ENCODE measurements at regions not wholly inside any gene's neighbourhood (a gene's known extent, or its start where the extent isn't known, plus 50 kb on each side); places are given as distances from the start of the nearest gene placed in this dataset.

- no peaks in the 10 kb centered on the region for H3F3A ChIP-seq (ENCODE audit: low read length, unreplicated experiment)
- no peak overlapping the region for H2AFZ ChIP-seq (ENCODE audit: low read length)
- DNase-seq (no peak), ATAC-seq (no peak)
- H3K9me2 ChIP-seq (replicated peaks; ENCODE audit: low read length): no peaks in the 10 kb centered on the region
- ChIA-PET POLR2A (ENCODE audit: unreplicated experiment) (no interaction called here), CTCF (no interaction called here)
- no peaks in the 10 kb centered on the region for H3K4me1 ChIP-seq (ENCODE audit: insufficient read depth, low read length)
- no peaks in the 10 kb centered on the region for H3K36me3 ChIP-seq (ENCODE audit: low read depth, low read length)
- no peak overlapping the region for H3K4me3 ChIP-seq (ENCODE audit: low read length)
- BruUV-seq (replicated peaks): no TSS peak
- H3K9me3 ChIP-seq (ENCODE audit: low read length): no peaks in the 10 kb centered on the region
- intact Hi-C loops (cut with micrococcal nuclease): no loop called here
- H3K79me2 ChIP-seq (ENCODE audit: low read length): no peaks in the 10 kb centered on the region
- no peaks in the 10 kb centered on the region for H3K27me3 ChIP-seq (ENCODE audit: low read length)
- H3K4me2 ChIP-seq (ENCODE audit: low read length): no peak overlapping the region
- no peak overlapping the region for H3K27ac ChIP-seq (ENCODE audit: low read length)
- no peaks in the 10 kb centered on the region for H4K20me1 ChIP-seq (ENCODE audit: low read length)
- H3K9ac ChIP-seq (ENCODE audit: low read length): no peak overlapping the region
- TF ChIP-seq EZH2phosphoT487 (IDR thresholded peaks at IDR 0.05; ENCODE audit: borderline replicate concordance, low read length): no peak
- TF ChIP-seq CTCF (conservative IDR thresholded peaks at IDR 0.05; ENCODE audit: low read depth, low read length): no peak
Observed at GRCh38 chr2:145116834-145117725, 597.2 kb upstream of the ZEB2 start.

- H3K9me2 ChIP-seq (replicated peaks; ENCODE audit: low read length): no peaks in the 10 kb centered on the region
- H3K79me2 ChIP-seq (ENCODE audit: low read length): no peaks in the 10 kb centered on the region
- H3K9ac ChIP-seq (ENCODE audit: low read length): no peak overlapping the region
- H3K9me3 ChIP-seq (ENCODE audit: low read length): no peaks in the 10 kb centered on the region
- no peaks in the 10 kb centered on the region for H3K27me3 ChIP-seq (ENCODE audit: low read length)
- no peak overlapping the region for H3K4me3 ChIP-seq (ENCODE audit: low read length)
- no peaks in the 10 kb centered on the region for H3F3A ChIP-seq (ENCODE audit: low read length, unreplicated experiment)
- no peaks in the 10 kb centered on the region for H4K20me1 ChIP-seq (ENCODE audit: low read length)
- intact Hi-C loops (cut with micrococcal nuclease): no loop called here
- H3K36me3 ChIP-seq (ENCODE audit: low read depth, low read length): no peaks in the 10 kb centered on the region
- TF ChIP-seq EZH2phosphoT487 (IDR thresholded peaks at IDR 0.05; ENCODE audit: borderline replicate concordance, low read length) (no peak), CTCF (conservative IDR thresholded peaks at IDR 0.05; ENCODE audit: low read depth, low read length) (no peak), EZH2 (IDR thresholded peaks at IDR 0.05; ENCODE audit: low read length, unreplicated experiment) (no peak)
- H3K27ac ChIP-seq (ENCODE audit: low read length): 0 out of 2 replicates have a peak overlapping the region, but pooled peaks have one; percentile 5
- H3K4me2 ChIP-seq (ENCODE audit: low read length): no peak overlapping the region
- POLR2A ChIA-PET (ENCODE audit: unreplicated experiment): no interaction called here
- CTCF ChIA-PET: no interaction called here
- ATAC-seq (peak; percentile 24; the same call in 1 of the 2 replicates), DNase-seq (peak; percentile 15)
- peaks cover 2% of the 10 kb centered on the region for H3K4me1 ChIP-seq (ENCODE audit: insufficient read depth, low read length)
- no peak overlapping the region for H2AFZ ChIP-seq (ENCODE audit: low read length)
- no TSS peak for BruUV-seq (replicated peaks)
Observed at GRCh38 chr2:145116056-145116455, 596.1 kb upstream of the ZEB2 start.

- Histone ChIP-seq H2AFZ (ENCODE audit: low read length) (no peak overlapping the region), H4K20me1 (ENCODE audit: low read length) (no peaks in the 10 kb centered on the region), H3K36me3 (ENCODE audit: low read depth, low read length) (no peaks in the 10 kb centered on the region), H3K4me2 (ENCODE audit: low read length) (no peak overlapping the region), H3F3A (ENCODE audit: low read length, unreplicated experiment) (no peaks in the 10 kb centered on the region), H3K27ac (ENCODE audit: low read length) (no peak overlapping the region), H3K9me3 (ENCODE audit: low read length) (no peaks in the 10 kb centered on the region), H3K79me2 (ENCODE audit: low read length) (no peaks in the 10 kb centered on the region), H3K27me3 (ENCODE audit: low read length) (no peaks in the 10 kb centered on the region), H3K9ac (ENCODE audit: low read length) (no peak overlapping the region), H3K9me2 (replicated peaks; ENCODE audit: low read length) (no peaks in the 10 kb centered on the region), H3K4me3 (ENCODE audit: low read length) (no peak overlapping the region), H3K4me1 (ENCODE audit: insufficient read depth, low read length) (peaks cover 12% of the 10 kb centered on the region)
- DNase-seq (no peak), ATAC-seq (no peak)
- CTCF ChIA-PET: no interaction called here
- intact Hi-C loops (cut with micrococcal nuclease): no loop called here
- BruUV-seq (replicated peaks): no TSS peak
- TF ChIP-seq EZH2 (IDR thresholded peaks at IDR 0.05; ENCODE audit: low read length, unreplicated experiment) (no peak), EZH2phosphoT487 (IDR thresholded peaks at IDR 0.05; ENCODE audit: borderline replicate concordance, low read length) (no peak), CTCF (conservative IDR thresholded peaks at IDR 0.05; ENCODE audit: low read depth, low read length) (no peak)
- POLR2A ChIA-PET (ENCODE audit: unreplicated experiment): no interaction called here
Observed at GRCh38 chr2:145114726-145115125, 594.8 kb upstream of the ZEB2 start.

Measured in PC-3 (cell line).